ENCODE measurements at regions not wholly inside any gene's neighbourhood (a gene's known extent, or its start where the extent isn't known, plus 50 kb on each side); places are given as distances from the start of the nearest gene placed in this dataset.

DNA sequence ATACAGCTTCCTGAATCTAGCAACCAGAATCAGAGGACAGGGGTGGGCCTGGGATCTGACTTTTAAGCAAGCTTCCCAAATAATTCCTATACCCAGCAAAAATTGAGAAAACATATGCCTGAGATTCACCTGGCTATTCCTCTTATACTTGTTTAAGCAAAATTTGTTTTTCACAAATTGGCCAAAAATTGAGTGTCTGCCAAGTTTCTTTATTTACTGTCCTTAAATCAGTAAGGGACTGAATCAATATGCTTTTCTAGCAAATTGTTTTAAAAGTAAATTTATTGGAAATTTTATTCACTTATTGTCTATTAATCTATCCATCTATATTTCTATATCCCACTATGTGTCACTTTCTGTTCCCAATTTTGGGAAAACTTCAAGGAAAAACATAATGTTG is 337.0 kb upstream of the ZNF804A start:
- TF ChIP-seq RAD21 (IDR thresholded peaks at IDR 0.05; ENCODE audit: low read depth), result no peak
- TF ChIP-seq, protein P1, sequence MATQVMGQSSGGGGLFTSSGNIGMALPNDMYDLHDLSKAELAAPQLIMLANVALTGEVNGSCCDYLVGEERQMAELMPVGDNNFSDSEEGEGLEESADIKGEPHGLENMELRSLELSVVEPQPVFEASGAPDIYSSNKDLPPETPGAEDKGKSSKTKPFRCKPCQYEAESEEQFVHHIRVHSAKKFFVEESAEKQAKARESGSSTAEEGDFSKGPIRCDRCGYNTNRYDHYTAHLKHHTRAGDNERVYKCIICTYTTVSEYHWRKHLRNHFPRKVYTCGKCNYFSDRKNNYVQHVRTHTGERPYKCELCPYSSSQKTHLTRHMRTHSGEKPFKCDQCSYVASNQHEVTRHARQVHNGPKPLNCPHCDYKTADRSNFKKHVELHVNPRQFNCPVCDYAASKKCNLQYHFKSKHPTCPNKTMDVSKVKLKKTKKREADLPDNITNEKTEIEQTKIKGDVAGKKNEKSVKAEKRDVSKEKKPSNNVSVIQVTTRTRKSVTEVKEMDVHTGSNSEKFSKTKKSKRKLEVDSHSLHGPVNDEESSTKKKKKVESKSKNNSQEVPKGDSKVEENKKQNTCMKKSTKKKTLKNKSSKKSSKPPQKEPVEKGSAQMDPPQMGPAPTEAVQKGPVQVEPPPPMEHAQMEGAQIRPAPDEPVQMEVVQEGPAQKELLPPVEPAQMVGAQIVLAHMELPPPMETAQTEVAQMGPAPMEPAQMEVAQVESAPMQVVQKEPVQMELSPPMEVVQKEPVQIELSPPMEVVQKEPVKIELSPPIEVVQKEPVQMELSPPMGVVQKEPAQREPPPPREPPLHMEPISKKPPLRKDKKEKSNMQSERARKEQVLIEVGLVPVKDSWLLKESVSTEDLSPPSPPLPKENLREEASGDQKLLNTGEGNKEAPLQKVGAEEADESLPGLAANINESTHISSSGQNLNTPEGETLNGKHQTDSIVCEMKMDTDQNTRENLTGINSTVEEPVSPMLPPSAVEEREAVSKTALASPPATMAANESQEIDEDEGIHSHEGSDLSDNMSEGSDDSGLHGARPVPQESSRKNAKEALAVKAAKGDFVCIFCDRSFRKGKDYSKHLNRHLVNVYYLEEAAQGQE (IDR thresholded peaks at IDR 0.05; ENCODE audit: low read depth), result no peak
- no peak for TF ChIP-seq CEBPB (IDR thresholded peaks at IDR 0.05)
- no peak for TF ChIP-seq EGR1 (IDR thresholded peaks at IDR 0.05)
- TF ChIP-seq TEAD4 (IDR thresholded peaks at IDR 0.05), result no peak
- TF ChIP-seq TAF1 (IDR thresholded peaks at IDR 0.05; ENCODE audit: low read depth), result no peak
- no peak for TF ChIP-seq EP300 (IDR thresholded peaks at IDR 0.05; ENCODE audit: borderline replicate concordance)
- TF ChIP-seq YY1 (IDR thresholded peaks at IDR 0.05; ENCODE audit: low read depth), result no peak
- no peak for TF ChIP-seq NFIC (IDR thresholded peaks at IDR 0.05)
- no peak for TF ChIP-seq CREB1 (IDR thresholded peaks at IDR 0.05; ENCODE audit: low read depth)
